ENCODE measurements at regions not wholly inside any gene's neighbourhood (a gene's known extent, or its start where the extent isn't known, plus 50 kb on each side); places are given as distances from the start of the nearest gene placed in this dataset.

GRCh38 chr9:87259543-87260518, 237.8 kb upstream of the DAPK1 start:
- DNase-seq: no peak

GRCh38 chr9:87263291-87263690, 234.4 kb upstream of the DAPK1 start:
- DNase-seq: no peak

GRCh38 chr9:87266697-87267096, 231.0 kb upstream of the DAPK1 start:
- no peak for DNase-seq

- DNase-seq: no peak
Measured at GRCh38 chr9:87267251-87268070, 230.2 kb upstream of the DAPK1 start.

- no peak for DNase-seq
Measured at GRCh38 chr9:87269296-87270176, 228.1 kb upstream of the DAPK1 start.

GRCh38 chr9:87270221-87270847, 227.3 kb upstream of the DAPK1 start:
- DNase-seq: no peak

- DNase-seq: no peak
Measured at GRCh38 chr9:87270848-87271234, 226.8 kb upstream of the DAPK1 start.

GRCh38 chr9:87271696-87272477, 225.8 kb upstream of the DAPK1 start:
- DNase-seq: no peak

- DNase-seq: no peak
Measured at GRCh38 chr9:87275047-87275725, 222.5 kb upstream of the DAPK1 start.

GRCh38 chr9:87276327-87276841, 221.3 kb upstream of the DAPK1 start:
- no peak for DNase-seq

- DNase-seq: no peak
Measured at GRCh38 chr9:87276851-87277261, 220.8 kb upstream of the DAPK1 start.

GRCh38 chr9:87277346-87277745, 220.3 kb upstream of the DAPK1 start:
- no peak for DNase-seq

- no peak for DNase-seq
Measured at GRCh38 chr9:87278971-87279733, 218.5 kb upstream of the DAPK1 start.

- DNase-seq: no peak
Measured at GRCh38 chr9:87280421-87280820, 217.2 kb upstream of the DAPK1 start.

GRCh38 chr9:87282538-87282937, 215.1 kb upstream of the DAPK1 start:
- no peak for DNase-seq

GRCh38 chr9:87283585-87283984, 214.1 kb upstream of the DAPK1 start:
- no peak for DNase-seq

- no peak for DNase-seq
Measured at GRCh38 chr9:87285183-87285850, 212.3 kb upstream of the DAPK1 start.

- no peak for DNase-seq
Measured at GRCh38 chr9:87286506-87286905, 211.2 kb upstream of the DAPK1 start.

All from NCI-H446 (cell line).